CD4-positive, alpha-beta T cell treated with Interleukin-6 at 100 ng/mL for 8 hours (primary cell): ENCODE measurements at regions not wholly inside any gene's neighbourhood (a gene's known extent, or its start where the extent isn't known, plus 50 kb on each side); places are given as distances from the start of the nearest gene placed in this dataset.

Experiments used
- DNase-seq: peaks from one replicate; pipeline ENCODE4 v3.0.0-alpha.2; 2020; ENCODE audit warnings: mixed read lengths, low spot score

GRCh38 chr4:13181681-13182080 is 302.5 kb downstream of the RAB28 start:
- no peak for DNase-seq

DNA sequence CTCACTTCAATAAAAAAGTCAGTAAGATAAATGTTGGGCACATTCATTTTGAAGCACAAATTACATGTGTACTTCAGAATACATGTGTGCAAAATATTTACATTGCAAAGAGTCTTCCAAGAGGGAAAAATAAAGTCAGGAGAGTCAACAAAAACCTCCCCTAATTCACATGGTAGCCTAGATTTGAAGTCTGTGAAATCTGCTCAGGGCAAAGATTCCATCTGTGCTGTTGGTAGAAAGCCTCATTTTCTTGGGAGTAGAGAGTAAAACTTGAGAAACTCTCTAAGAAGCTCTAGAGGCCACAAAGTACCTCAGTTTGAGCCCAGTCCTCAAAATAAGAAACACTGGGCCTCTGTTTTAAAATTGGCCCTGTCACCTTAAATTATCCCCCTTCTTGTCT is 303.4 kb downstream of the RAB28 start:
- DNase-seq: no peak

DNA sequence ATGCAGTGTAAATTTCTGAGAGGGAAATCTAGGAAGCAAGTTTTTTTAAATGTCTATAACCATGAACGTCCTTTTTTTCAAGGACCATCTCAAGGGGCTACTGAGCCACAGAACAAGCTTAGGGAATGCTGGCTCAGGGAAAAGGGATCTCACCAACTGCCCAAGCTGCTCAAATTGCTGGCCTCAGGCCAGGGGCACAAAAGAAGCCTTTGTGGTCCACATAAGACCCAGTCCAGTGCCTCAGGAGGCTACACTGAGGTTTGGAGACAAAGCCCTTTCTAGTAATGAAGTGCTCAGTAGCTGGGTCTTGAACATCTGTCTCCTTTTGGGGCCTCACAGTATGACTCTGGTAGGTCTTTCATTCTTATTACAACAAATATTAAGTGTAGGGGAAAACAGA is 305.5 kb downstream of the RAB28 start:
- no peak for DNase-seq

DNA sequence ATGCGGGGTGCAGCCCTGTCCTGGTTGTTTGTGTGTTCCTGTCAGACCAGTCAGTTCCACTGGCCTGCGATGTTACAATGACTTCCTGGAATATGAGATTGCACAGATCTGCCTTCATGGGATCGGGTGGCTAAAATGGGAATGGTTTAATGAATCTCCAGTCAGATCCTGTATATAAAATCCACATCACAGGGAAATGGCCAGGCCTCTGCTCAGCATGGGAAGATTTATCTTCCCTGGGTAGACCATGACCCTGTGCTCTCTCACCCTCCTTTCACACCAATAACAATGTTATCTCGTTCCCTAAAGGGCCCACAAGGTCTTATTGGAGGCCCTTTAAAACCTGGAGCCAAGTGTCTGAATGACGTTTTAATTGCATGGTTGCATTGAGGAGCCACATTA is 307.4 kb downstream of the RAB28 start:
- no peak for DNase-seq

- DNase-seq: no peak
Measured at GRCh38 chr4:13174926-13175325, 309.2 kb downstream of the RAB28 start.

DNA sequence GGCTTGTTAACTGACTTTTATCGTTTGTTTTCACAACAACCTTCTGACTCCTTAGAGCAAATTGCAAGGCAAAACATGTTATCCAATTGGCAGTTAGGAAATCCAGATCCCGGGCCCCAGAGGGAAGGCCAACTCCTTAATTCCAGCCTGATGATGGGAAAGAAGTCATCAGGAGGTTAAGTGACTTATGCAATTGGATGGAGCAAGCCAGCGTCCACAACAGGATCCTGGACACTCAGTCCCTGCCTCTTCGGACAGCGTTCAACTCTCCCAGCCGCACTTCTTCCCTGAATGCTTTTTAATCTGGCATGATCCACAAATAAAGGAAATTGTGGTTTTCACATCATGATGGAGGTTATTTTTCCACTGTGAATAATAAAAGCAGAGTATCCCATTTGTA is 310.1 kb downstream of the RAB28 start:
- no peak for DNase-seq

DNA sequence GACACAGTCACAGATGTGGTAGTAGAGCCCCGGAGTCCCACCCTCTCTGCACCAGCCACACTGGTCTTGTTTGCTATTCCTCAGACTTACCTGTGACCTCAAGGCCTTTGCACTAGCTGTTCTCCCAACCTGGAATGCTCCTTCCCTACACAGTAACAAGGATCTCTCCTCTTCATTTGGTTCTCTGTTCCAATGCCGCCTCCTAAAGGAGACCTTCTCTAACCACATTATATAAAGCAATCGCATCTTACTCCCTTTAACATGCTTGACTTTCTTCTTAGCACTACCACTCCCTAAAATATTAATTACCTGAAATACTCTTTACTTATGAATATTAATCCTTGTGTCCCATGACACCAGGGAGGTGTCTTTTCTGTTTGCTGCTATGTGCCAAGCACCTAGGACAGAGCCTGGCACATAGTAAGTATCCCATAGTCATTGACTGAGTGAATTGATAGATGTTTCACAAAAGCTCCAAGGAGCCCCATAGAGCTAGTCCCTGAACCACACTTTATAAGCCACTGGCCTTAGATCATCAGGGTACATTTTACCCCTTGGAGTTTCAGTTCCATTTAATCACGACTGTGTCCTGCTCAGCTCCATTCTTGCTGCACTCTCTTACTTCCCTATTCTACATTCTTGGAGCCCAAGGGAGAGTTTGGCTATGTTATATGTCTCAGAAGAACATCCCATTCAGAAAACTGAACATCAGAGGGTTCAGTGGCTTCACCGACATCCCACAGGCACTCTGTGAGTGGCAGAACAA is 312.7 kb downstream of the RAB28 start:
- no peak for DNase-seq

DNA sequence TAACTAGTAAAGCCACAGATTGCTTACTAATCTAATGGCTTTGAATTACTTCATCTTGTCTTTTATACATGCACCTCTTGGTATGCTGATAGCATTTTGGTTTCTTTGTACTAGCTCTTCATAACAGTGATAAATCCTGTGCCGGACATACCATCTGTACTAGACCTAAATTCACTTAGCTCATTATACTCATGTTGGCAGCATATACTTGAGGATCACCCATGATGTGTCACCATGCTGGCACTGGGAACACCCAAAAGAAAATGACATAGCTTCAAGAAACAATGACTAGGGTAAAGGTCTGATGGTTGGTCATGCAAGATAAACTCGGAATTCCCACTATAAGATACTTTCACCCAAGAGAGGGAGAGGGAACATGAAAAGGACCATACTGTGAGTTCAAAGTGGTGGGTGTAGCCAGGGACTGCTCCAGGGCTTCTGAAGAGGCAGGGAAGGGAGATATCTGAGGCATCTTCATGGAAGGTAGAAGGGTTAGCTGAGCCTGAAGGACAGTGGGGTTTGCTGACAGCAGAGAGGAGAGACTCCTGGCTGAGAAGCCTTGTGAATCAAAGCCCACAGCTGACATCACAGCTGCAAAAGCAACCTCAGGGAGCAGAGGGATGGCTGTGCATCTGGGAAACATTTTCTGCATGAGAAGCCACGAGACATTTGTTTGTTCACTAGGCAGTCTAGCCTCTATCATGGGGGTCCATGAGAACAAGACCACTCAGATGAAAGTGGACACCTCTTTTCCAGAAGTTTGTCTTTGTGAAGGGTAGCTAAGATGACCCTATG is 314.2 kb downstream of the RAB28 start:
- DNase-seq: no peak

GRCh38 chr4:13168326-13168725 is 315.8 kb downstream of the RAB28 start:
- DNase-seq: no peak

- no peak for DNase-seq
Measured at GRCh38 chr4:13166214-13166613, 317.9 kb downstream of the RAB28 start.

DNA sequence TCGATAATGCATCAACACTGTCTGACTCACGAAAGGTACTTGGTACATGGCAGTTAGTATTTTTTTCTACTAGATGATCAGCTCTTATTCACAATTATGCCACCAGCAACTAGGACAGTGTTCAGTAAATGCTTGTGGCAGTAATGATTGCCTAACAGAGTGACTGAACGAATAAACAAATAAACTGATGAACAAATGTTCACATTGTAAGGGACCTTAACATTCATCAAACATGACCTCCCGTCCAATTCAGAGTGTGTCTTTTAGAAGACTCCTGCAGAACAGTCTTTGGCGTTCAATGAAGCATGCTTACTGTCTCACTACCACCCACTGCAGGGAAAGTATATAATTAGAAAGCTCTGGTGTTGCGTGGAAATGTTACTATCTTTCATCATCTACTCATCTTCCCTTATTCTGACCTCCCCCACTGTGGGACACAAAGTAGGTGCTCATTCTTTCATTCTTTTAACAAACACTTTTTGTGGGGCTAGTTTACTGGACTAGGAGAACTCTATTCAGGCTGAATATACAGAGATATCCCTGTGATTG is 319.3 kb downstream of the RAB28 start:
- DNase-seq: no peak

GRCh38 chr4:13162886-13163285 is 321.3 kb downstream of the RAB28 start:
- no peak for DNase-seq

DNA sequence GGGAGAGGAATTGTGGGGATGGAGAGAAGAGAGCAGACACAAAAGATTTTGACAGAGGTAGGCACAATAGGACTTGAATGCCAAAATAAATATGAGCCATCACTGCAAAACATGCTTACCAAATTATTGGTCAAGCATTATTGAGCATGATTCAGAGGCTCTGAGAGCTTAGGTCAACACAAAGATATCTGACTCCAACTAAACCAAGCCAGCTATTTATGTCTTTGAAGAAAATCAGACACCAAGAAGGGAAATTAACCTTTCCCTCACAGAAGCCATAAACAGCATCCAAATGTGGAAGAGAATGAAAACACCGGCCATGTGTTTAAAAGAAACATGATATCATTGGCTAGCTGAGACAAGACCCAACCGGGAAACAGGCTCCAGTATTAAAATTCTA is 323.2 kb downstream of the RAB28 start:
- no peak for DNase-seq

GRCh38 chr4:13159041-13159620 is 325.0 kb downstream of the RAB28 start:
- DNase-seq: no peak

DNA sequence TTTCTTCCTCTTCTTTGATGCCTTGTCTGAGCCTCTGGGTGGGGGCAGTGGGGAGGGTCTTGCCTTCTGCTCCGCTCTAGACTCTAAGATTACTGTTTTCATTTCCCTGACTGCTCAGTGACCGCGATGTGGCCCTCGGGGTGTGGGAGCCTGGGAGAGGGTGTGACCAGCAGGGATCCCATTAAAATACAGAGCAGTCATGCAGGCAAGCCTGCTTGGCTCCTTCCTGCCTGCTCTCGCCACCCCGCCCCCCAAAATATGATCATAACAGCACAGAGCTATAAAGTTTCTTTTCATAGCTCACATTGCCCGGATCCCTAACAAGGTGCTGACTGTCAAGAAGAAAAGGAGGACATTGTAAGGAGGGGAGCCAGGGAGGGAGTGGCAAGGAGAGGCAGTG is 332.9 kb downstream of the RAB28 start:
- DNase-seq: no peak

- no peak for DNase-seq
Measured at GRCh38 chr4:13143222-13144070, 340.7 kb downstream of the RAB28 start.

DNA sequence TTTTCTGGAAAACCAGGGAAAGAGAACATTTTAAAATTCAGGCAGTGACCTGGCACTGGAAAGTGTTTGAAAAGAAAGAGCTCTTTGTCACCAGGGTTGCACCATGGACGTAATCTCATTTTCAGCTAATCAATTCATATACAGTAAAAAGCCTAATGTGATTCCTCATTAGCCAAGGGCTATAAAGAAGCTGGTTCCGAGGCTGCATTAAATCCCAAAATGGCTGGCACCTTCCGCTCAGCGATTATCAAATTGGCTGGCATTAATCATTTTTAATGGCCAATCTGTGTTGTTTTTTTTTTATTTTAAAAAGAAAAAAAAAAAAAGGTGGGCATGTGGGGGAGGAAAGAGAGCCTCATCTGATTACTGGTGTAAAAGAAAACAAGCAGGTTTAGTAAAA is 341.4 kb downstream of the RAB28 start:
- no peak for DNase-seq

DNA sequence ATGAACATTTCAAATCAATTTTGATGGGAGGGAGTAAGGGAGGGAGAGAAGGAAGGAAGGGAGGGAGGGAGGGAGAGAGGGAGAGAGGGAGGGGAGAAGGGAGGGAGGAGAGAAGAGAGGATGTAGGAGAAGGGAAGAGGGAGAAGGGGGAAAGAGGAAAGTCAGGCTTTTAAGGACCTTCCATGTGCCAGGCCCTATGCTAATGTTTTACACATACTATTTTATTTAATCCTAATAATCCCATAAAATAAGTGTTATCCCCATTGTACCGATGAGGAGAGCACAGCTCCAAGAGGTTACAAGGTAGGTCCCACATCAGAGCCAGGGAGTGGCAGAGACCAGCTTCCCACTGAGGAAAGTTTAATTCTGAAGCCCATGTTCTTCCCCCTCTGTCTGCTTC is 341.9 kb downstream of the RAB28 start:
- no peak for DNase-seq

- DNase-seq: no peak
Measured at GRCh38 chr4:13137390-13137789, 346.8 kb downstream of the RAB28 start.

DNA sequence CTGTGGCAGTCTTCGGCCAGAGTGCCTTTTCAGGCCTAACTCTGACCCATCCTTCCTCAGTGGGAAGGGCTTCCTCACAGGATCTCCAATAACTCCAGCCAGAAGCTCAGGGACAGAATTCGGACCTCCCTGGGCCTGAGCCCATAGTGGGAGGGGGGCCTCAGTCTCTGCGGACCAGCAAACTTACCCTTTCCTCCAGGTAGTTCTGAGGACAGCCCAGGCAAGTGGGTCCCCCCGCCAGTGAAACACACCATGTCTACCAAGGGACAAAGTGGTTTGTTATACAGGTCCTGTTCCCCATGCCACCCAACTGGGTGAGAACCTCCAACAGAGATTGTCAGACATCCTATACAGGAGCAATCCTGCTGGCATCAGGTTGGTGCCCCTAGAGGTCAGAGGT is 350.4 kb downstream of the RAB28 start:
- DNase-seq: no peak

GRCh38 chr4:13130848-13131247 is 353.3 kb downstream of the RAB28 start:
- no peak for DNase-seq

DNA sequence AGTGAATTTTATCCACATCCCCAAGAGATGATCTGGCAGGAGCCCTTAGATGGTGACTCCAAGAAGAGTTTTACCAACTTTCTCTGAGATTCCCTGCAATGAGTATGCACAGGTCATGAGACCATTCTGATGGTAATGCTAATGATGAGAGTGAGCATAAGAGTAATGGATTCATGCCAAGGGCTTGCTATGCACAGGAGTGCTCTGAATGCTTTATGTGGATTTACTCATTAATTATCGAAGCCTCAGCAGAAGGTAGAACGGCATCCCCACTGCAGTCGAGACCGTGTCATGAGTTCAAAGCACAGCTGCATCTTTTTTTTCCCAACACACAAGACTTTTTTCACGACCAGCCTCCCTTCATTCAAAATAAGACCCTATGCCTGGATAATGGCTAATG is 355.0 kb downstream of the RAB28 start:
- DNase-seq: no peak
